ENCODE measurements at regions not wholly inside any gene's neighbourhood (a gene's known extent, or its start where the extent isn't known, plus 50 kb on each side); places are given as distances from the start of the nearest gene placed in this dataset.

DNA sequence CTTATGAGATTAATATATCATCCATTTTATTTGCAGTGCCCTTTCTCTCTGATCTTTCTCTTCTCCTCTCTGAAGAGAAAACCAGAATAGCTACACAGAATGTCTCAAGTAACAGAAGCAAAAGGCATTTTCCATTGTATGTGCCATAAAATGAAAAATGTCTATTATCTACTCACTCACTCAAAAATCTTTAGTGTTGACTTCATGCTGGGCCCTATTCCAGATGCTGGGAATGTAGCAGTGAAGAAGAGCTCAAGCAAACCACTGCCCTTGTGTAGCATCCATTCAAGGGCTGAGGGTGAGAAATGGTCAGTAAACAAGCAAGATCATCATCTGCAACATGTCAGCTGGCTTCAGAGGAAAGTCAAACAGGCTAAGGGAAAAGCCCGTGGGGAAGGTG is 427.7 kb downstream of the METTL4 start:
- no peak for TF ChIP-seq ZFP30 (CRISPR knock-in tag; IDR thresholded peaks at IDR 0.05)
- no peak for TF ChIP-seq PPARA (CRISPR knock-in tag; IDR thresholded peaks at IDR 0.05; ENCODE audit: borderline replicate concordance)
- no peak for TF ChIP-seq ZNF70 (CRISPR knock-in tag; IDR thresholded peaks at IDR 0.05)
- ATAC-seq: no peak

DNA sequence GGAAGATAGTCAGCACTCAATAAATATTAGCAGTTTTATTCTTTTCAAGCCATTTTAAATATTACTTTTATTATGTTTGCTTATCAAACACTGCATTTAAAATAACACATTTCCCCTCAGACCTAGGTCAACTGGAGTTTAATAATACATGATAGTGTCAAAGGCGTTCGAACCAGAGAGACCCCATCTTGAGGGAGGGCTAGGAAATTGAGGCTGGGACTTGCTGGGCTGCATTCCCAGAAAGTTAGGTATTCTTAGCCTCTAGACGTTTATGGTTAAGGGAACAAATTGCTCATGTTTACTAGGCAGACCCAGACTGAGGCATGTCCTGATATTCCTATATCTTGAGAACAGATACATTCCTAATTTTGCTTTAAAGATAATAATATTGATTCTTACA is 426.5 kb downstream of the METTL4 start:
- TF ChIP-seq, protein P1, sequence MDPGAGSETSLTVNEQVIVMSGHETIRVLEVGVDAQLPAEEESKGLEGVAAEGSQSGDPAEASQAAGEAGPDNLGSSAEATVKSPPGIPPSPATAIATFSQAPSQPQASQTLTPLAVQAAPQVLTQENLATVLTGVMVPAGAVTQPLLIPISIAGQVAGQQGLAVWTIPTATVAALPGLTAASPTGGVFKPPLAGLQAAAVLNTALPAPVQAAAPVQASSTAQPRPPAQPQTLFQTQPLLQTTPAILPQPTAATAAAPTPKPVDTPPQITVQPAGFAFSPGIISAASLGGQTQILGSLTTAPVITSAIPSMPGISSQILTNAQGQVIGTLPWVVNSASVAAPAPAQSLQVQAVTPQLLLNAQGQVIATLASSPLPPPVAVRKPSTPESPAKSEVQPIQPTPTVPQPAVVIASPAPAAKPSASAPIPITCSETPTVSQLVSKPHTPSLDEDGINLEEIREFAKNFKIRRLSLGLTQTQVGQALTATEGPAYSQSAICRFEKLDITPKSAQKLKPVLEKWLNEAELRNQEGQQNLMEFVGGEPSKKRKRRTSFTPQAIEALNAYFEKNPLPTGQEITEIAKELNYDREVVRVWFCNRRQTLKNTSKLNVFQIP (CRISPR knock-in tag; IDR thresholded peaks at IDR 0.05; ENCODE audit: borderline replicate concordance, low read depth): no peak
- TF ChIP-seq BACH2 (CRISPR knock-in tag; IDR thresholded peaks at IDR 0.05; ENCODE audit: borderline replicate concordance) (no peak), ZNF70 (CRISPR knock-in tag; IDR thresholded peaks at IDR 0.05) (no peak), ZNF8 (CRISPR knock-in tag; IDR thresholded peaks at IDR 0.05) (no peak)
- ATAC-seq: no peak

DNA sequence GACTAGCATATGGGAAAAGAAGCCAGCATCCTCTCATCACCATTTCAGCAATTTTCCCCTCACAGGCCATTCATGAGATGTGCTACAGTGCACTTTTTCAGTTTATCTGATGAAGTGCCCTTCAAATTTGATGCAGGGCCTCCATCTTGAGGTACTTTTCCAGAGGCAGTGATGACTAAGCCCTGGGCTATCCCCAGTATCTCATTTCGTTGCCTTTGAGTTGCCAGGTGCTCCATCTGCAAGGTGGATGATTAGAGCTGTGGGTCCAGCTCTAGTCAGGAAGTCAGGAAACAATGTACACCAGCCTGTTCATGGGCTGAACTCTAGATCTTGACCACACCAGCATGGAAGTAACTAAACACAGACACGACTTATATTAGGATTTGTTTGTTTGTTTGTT is 425.2 kb downstream of the METTL4 start:
- no peak for ATAC-seq
- no peak for TF ChIP-seq TCF4 (CRISPR knock-in tag; IDR thresholded peaks at IDR 0.05; ENCODE audit: borderline replicate concordance)
- TF ChIP-seq BACH2 (CRISPR knock-in tag; IDR thresholded peaks at IDR 0.05; ENCODE audit: borderline replicate concordance): no peak
- no peak for TF ChIP-seq OSR1 (CRISPR knock-in tag; IDR thresholded peaks at IDR 0.05)
- TF ChIP-seq, protein P2, sequence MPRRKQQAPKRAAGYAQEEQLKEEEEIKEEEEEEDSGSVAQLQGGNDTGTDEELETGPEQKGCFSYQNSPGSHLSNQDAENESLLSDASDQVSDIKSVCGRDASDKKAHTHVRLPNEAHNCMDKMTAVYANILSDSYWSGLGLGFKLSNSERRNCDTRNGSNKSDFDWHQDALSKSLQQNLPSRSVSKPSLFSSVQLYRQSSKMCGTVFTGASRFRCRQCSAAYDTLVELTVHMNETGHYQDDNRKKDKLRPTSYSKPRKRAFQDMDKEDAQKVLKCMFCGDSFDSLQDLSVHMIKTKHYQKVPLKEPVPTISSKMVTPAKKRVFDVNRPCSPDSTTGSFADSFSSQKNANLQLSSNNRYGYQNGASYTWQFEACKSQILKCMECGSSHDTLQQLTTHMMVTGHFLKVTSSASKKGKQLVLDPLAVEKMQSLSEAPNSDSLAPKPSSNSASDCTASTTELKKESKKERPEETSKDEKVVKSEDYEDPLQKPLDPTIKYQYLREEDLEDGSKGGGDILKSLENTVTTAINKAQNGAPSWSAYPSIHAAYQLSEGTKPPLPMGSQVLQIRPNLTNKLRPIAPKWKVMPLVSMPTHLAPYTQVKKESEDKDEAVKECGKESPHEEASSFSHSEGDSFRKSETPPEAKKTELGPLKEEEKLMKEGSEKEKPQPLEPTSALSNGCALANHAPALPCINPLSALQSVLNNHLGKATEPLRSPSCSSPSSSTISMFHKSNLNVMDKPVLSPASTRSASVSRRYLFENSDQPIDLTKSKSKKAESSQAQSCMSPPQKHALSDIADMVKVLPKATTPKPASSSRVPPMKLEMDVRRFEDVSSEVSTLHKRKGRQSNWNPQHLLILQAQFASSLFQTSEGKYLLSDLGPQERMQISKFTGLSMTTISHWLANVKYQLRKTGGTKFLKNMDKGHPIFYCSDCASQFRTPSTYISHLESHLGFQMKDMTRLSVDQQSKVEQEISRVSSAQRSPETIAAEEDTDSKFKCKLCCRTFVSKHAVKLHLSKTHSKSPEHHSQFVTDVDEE (CRISPR knock-in tag; IDR thresholded peaks at IDR 0.05): no peak
- no peak for TF ChIP-seq GLIS3 (CRISPR knock-in tag; IDR thresholded peaks at IDR 0.05)
- no peak for TF ChIP-seq ESRRG (CRISPR knock-in tag; IDR thresholded peaks at IDR 0.05)
- no peak for TF ChIP-seq ZNF8 (CRISPR knock-in tag; IDR thresholded peaks at IDR 0.05)
- TF ChIP-seq, protein P3, sequence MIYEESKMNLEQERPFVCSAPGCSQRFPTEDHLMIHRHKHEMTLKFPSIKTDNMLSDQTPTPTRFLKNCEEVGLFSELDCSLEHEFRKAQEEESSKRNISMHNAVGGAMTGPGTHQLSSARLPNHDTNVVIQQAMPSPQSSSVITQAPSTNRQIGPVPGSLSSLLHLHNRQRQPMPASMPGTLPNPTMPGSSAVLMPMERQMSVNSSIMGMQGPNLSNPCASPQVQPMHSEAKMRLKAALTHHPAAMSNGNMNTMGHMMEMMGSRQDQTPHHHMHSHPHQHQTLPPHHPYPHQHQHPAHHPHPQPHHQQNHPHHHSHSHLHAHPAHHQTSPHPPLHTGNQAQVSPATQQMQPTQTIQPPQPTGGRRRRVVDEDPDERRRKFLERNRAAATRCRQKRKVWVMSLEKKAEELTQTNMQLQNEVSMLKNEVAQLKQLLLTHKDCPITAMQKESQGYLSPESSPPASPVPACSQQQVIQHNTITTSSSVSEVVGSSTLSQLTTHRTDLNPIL (CRISPR knock-in tag; IDR thresholded peaks at IDR 0.05; ENCODE audit: low read depth): no peak
- no peak for TF ChIP-seq RARB (CRISPR knock-in tag; IDR thresholded peaks at IDR 0.05)

DNA sequence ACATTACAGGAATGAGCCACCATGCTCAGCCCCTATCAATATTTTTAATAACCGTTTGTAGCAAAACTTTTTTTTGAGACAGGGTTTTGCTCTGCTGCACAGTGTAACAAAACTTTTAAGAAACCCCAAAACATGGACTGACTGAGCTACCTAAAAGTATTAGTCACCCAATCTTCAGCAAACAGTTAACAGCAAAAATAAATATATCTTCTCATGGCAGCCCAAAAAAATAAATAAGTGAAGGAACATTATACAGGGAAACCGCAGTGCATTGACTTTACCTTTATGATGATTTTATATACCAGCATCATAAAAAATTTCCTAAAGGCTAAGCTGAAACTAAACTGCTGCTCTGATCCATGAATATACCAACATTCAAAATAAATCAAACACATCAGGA is 424.6 kb downstream of the METTL4 start:
- TF ChIP-seq TCF4 (CRISPR knock-in tag; IDR thresholded peaks at IDR 0.05; ENCODE audit: borderline replicate concordance) (no peak), ZFP30 (CRISPR knock-in tag; IDR thresholded peaks at IDR 0.05) (no peak), ZNF70 (CRISPR knock-in tag; IDR thresholded peaks at IDR 0.05) (no peak), SNAI2 (CRISPR knock-in tag; IDR thresholded peaks at IDR 0.05) (no peak), ZNF565 (CRISPR knock-in tag; conservative IDR thresholded peaks at IDR 0.05; ENCODE audit: low read depth) (no peak), ZFP3 (CRISPR knock-in tag; IDR thresholded peaks at IDR 0.05) (no peak), ARNTL (CRISPR knock-in tag; IDR thresholded peaks at IDR 0.05; ENCODE audit: borderline replicate concordance, low read depth) (no peak), BACH2 (CRISPR knock-in tag; IDR thresholded peaks at IDR 0.05; ENCODE audit: borderline replicate concordance) (no peak)
- TF ChIP-seq, protein P3 (CRISPR knock-in tag; IDR thresholded peaks at IDR 0.05; ENCODE audit: low read depth): no peak
- TF ChIP-seq, protein P4, sequence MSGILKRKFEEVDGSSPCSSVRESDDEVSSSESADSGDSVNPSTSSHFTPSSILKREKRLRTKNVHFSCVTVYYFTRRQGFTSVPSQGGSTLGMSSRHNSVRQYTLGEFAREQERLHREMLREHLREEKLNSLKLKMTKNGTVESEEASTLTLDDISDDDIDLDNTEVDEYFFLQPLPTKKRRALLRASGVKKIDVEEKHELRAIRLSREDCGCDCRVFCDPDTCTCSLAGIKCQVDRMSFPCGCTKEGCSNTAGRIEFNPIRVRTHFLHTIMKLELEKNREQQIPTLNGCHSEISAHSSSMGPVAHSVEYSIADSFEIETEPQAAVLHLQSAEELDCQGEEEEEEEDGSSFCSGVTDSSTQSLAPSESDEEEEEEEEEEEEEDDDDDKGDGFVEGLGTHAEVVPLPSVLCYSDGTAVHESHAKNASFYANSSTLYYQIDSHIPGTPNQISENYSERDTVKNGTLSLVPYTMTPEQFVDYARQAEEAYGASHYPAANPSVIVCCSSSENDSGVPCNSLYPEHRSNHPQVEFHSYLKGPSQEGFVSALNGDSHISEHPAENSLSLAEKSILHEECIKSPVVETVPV (CRISPR knock-in tag; IDR thresholded peaks at IDR 0.05): no peak
- TF ChIP-seq, protein P1 (CRISPR knock-in tag; IDR thresholded peaks at IDR 0.05; ENCODE audit: borderline replicate concordance, low read depth): no peak
- TF ChIP-seq, protein P2 (CRISPR knock-in tag; IDR thresholded peaks at IDR 0.05): no peak
- ATAC-seq: no peak

Measured in SK-N-SH treated with all-trans-retinoic acid at 6 μM for 48 hours (cell line).